GM18517 (cell line): ENCODE measurements at regions not wholly inside any gene's neighbourhood (a gene's known extent, or its start where the extent isn't known, plus 50 kb on each side); places are given as distances from the start of the nearest gene placed in this dataset.
"Not testable (repeated sequence)": the region's sequence is repeated elsewhere in the genome, so short reads cannot be mapped to it uniquely, and the experiment has no call there.

Experiments used
- ATAC-seq: cut with Tn5 transposase; IDR thresholded peaks from one replicate; pipeline ENCODE4 v1.9.1; 2021; ENCODE audit warnings: mild to moderate bottlenecking, moderate library complexity; ENCODE audit not compliant: unreplicated experiment

DNA sequence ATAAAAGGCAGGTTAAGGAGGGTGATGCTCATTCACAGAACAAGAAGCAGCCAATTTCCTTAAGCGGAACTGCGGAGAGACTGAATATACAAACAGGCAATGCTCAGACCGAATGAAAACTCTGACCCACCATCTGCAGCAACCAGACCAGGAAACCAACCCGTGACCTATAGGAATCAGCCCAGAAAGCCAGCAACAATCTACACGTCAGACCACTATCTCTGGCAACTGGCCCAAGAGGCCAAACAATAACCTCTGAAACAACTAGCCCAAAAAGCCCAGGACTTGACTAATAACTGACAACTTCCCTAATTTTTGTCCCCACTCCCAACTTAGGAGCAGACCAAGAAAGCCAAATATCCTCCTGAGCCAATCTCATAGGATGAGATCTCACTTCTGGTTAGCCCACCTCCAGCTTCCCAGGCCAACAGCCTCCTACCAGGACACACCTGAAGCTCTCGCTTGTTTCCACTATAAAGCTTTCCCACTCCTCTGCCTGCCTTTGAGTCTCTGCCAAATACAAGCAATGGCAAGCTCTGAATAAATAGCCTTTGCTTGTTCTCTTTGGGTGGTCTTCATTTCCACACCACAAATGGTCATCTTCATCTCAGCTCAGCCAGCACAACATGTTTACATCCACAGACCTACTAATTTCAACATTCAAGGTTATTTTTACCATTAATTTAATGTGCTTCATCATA lies 168.5 kb downstream of the HSD17B3 start:
- no peak for ATAC-seq

DNA sequence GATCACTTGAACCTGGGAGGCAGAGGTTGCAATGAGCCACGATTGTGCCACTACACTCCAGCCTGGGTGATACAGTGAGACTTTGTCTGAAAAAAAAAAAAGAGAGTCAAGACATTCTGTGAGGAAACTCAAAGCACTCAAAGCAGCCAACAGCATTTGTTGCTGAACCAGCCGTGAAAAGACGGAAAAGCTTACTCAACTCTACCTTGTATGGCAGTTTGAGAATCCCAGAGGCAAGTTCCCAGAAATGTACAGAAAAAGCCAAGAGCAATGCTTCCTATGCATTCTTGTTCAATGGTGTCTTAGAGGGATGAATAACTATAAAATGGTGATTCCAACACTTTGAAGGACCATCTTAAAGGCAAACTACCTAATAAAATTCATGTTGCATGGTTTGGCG lies 170.2 kb downstream of the HSD17B3 start:
- ATAC-seq, result no peak

DNA sequence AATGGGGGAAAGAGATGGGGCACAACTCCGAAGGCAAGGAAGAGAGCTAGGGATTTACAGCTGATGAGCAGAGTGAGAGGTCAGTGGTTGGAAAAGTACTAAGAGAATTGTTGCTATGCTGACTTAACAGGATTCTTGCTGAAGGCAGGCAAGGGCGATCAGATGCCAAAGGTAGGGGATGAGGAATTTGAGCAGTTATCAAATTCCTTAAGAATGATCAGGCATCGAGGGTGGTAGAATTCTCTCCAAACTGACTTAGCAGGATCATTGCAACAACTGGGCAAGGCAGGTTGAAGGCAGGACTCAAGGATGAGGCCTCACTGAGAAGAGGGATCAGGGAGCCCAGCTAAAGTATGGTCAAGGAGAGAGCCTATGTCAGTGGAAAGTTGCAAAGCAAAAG lies 171.0 kb downstream of the HSD17B3 start:
- no peak for ATAC-seq

DNA sequence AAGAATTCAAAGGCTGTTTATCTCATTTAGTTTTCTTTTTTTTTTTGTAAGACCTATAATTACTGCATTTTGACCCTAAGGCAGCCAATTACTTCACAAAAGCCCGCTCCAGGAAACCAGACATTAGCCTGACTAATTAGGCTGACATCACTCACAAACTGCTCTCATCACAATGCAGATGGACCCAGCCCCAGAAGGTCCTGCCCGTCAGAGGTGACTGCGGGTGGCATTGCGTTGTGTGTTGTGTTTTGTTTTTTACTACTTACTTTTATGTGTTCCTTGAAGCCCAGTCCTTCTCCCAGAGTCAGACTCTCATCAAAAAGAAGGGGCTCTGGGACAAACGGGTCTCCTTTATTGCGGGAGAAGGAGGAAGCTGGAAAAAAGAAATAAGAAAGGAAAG lies 172.2 kb downstream of the HSD17B3 start:
- ATAC-seq, result no peak

DNA sequence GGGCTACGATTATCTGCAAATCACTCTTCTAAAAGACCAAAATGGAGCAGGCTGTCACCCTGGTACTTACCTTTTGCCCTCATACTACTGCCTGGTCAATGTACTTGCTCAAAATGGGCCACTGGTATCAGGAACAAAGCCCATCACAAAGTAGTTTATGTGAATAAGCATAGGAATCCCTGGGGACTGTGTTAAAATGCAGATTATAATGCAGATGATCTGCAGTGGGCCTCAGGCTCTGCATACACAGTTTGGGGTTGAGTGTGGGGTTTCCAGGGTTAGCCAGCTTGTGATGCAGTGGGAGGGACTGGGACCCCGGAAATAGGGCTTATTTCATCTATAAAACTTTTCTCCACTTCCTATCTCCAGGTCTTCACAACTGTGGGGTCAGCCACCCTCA lies 173.1 kb downstream of the HSD17B3 start:
- ATAC-seq, result no peak

DNA sequence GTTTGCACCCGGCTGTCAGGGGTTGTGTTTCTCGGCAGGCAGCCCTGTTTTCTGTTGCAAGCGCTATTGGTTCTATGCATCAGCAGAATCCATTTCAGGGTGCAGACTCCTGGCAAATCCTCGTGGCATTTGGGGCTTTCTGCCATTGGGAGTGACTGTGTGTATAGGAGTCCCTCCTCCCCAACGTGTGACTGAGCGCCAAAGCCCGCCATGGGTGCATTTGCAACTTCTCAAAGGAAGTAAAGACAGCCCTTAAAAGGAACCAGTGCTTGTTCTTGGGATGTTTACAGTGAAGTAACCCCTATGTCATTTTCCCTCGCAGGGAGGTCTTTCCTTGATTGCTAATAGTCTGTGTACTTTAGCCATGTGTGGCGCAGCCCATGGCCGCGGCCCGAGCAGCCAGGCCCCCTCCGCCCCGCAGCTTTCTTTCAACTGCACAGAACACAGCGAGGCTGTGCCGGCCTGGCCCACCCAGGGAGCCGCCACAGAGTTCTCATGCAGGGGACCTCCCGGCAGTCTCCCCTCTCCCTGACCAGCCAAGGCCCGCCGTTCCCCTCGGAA lies 175.6 kb downstream of the HSD17B3 start:
- ATAC-seq, result no peak

DNA sequence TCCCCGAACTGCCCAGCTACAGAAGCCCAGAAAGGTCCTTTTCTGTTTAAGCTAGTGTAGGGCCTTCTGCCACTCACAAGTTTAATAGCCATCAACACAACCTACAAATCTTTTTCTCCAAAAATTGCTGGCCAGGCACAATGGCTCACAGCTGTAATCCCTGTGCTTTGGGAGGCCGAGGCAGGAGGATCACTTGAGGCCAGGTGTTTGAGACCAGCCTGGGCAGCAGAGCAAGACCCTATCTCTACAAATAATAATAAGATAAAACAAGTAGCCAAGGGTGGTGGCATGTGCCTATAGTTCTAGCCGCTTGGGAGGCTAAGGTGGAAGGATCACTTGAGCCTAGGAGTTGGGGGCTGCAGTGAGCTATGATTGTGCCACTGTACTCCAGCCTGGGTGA lies 176.4 kb downstream of the HSD17B3 start:
- ATAC-seq, result no peak

DNA sequence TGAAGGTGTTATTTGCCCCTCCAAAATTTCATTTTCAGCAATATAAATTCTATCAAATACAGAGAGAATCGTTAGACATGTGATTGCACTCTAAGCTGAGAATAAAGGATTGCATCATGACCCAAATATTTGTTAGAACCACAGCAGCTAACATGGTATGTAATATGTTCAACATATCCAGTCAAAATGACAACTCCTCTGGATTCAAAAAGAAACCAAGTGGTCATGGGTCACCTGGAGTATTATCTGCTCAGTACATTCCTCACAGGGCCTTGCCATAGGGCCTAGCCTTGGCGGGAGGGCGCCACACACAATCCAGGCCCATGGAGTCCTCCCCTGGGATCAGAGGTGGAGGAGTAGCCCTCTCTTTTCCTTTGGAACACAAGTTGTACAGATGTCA lies 179.2 kb downstream of the HSD17B3 start:
- no peak for ATAC-seq

DNA sequence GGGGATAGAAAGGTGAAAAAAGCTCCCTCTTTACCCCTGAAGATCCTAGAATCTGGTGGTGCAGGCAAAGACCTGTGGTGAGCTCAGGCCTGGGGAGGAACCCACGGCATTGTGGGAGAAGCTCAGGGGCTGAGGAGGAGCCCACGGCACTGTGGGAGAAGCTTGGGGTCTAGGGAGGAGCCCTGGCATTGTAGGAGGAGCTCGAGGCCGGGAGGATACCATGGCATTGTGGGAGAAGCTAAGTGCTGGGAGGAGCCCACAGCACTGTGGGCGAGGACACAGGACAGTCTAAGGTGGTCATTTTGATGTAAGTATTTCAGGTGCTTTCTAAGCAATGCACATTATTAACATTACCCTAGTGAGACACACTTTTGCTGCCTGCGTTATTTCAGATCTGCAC lies 179.7 kb downstream of the HSD17B3 start:
- no peak for ATAC-seq

DNA sequence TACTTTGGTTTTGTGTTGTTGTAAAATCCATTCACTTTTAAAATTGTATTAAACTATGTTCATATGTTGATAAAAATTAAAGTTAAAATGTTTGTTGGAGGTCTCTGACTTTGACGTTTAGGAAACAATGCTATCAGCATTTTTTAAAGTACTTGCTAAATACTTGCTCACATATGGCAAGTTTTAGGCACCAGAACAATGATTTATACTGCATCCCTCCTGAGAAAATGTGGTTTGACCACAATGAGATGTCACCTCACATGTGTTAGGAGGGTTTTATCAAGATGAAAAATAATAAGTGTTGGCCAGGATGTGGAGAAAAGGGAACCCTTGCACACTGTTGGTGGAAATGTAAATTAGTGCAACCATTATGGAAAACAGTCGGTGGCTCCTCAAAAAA lies 180.8 kb downstream of the HSD17B3 start:
- ATAC-seq, result no peak

DNA sequence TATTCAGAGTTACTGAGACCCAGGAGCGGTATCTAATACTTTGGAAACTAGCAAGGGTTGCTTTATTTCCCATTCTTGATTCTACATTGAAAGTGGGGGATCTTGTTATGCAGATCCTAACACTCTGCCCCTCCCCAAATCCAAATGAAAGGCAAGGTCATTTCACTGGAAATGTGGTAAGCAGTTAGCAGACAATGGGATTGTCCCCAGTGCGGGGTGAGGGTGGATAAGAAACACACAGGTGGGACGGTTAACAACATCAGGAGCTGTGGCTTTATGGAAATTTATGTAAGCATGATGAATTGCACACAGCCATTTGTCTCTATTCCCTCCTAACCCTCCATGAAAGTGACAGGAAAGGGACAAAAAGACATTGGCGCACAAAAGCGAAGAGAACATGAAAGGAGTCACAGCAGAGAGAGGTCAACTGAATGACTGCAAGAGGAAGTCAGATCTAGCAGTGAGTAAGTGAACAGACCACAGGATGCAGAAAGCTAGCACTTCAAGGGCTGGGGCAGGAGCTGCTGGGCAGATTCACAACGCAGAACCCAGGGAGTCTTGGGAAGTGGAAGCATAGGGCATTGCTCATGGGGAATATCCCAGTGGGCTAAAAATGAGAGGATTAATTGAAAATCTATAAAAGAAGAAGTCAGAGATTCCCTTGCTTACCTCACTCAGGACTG lies 184.4 kb downstream of the HSD17B3 start:
- no peak for ATAC-seq

DNA sequence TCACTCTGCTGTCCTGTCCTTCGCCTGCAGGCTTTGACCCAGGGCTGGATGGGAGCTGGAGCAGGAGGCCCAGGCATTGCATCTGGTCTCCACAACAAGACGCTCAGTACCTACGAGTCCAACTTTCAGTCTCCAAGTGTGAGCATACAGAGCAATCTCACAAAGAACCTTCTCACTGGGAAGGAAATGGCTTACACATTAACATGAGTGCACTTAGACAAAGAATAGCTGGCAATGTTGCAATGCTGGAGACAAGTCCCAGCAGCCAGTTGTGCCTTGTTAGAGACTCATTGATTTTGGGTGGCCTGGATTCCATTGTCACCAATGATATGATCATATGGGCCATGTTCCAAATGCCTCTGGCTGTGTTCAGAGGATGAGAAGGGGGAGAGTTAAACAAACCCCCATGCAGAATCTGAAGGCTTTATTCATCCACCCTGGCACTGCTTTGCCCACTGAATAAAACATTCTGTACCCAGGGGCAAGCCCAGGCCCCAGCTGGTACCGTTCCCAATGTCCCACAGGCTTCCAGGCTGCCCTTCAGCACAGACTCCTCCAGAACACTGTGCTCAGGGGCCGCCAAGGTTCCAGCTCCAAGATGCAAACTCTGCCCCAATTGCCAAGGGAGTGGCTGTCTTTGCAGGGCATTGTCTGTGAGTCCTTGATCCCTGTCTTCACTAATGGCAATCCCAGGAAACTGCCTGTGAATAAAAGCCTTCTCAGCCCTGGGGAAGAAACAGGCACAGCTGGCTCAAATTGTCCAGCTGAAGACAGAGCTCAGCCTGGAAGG lies 185.5 kb downstream of the HSD17B3 start:
- no peak for ATAC-seq

DNA sequence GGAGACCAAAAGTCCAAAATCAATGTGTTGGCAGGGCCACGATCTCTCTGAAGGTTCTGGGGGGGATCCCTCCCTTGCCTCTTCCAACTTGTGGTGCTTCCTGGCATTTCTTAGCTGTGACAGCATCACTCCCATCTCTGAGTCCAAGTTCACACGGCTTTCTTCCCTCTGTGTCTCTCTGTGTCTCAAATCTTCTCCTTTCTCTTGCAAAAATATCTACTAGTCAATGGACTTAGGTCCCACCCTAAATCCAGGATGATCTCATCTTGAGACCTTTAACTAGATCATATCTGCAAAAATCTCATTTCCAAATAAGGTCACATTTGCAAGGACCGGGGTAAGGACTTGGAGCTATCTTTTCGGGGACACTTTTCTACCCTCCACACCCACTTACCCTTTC lies 186.1 kb downstream of the HSD17B3 start:
- no peak for ATAC-seq

DNA sequence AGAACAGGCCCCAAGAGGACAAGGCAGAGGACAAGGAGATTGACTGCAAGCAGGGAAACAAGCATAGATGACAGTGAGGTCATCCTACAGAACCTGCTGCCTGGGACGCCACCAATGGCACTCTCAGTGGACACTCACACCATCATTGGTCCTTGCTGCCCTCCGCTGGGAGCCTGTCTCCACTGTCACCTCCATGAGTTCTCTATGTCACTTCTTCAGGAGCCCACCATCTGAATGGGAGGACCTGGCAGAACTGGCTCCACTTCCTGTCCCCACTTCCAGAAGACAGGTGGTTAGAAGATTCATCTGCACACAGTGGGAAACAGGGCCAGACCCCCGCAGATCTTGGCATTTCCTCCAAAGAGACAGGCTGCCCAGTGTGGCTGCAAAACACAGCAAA lies 188.9 kb downstream of the HSD17B3 start:
- no peak for ATAC-seq

DNA sequence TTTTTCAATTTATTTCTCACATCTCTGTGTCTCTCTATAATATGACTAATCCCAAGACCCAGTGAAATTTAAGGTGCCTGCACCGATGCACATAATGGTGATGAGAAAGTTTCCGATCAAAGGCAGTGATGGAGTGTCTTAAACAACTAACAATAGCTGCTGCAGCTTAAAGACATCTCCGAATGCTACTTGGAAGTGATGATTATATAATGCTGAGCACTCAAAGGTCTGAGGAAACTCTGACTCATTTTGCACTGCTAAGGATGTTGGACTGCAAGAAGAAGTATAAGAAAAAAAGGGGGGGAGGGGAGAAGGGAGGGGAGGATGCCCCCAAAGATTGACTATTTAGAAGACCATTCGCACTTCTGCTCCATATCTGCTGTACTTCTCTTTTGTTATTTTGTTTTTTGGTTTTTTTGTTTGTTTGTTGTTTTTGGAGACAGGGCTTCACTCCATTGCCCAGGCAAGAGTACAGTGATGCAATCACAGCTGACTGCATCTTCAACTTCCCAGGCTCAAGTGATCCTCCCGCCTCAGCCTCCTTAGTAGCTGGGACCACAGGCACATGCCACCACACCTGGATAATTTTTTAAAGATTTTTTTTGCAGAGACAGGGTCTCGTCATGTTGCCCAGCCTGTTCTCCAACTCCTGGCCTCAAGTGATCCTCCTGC lies 192.2 kb downstream of the HSD17B3 start:
- no peak for ATAC-seq

DNA sequence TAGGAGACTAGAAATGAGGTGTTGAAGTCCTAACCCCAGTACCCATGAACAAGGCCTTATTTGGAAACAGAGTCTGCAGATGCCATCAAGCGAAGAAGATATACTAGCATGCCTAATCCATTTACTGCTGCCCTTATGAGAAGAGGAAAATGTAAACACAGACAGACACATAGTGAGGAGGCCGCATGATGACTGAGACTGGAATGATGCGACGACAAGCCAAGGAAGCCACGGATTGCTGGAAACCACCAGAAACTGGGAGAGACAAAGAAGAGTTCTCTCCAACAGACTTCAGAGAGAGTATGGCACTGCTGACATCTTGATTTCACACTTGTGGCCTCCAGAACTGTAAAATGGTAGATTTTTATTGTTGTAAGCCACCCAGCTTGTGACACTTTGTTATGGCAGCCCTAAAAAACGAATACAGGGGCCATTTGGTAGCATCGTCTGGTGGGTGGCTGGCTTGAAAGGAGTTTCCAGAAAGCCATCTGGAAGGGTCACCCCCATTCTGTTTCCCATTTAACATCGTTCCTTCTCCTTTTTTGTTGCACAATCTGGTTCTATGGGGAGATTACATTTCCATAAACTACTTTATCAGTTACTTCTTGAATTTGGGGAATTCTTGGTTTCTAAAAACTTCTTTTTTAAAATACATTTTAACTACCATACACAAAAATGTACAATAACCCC lies 193.1 kb downstream of the HSD17B3 start:
- ATAC-seq, result no peak

DNA sequence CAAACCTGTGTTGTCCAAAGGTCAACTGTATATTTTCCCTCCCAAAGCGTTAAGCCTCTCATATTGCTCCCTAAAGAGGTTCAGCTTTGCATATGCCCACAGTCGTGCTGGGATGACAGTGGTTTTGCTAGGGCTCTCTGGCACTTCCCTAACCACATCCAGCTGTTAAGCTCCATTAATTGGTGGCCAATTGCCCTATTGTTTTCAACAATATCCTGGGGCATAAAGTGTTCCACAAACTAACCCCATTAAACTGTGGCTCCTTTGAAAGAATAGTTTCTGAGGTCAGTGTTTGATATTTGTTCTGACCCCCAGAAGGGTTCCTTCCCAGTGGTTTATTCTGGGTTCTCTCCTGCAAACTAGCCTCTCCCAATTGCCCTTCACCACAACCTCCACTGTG lies 194.5 kb downstream of the HSD17B3 start:
- no peak for ATAC-seq

DNA sequence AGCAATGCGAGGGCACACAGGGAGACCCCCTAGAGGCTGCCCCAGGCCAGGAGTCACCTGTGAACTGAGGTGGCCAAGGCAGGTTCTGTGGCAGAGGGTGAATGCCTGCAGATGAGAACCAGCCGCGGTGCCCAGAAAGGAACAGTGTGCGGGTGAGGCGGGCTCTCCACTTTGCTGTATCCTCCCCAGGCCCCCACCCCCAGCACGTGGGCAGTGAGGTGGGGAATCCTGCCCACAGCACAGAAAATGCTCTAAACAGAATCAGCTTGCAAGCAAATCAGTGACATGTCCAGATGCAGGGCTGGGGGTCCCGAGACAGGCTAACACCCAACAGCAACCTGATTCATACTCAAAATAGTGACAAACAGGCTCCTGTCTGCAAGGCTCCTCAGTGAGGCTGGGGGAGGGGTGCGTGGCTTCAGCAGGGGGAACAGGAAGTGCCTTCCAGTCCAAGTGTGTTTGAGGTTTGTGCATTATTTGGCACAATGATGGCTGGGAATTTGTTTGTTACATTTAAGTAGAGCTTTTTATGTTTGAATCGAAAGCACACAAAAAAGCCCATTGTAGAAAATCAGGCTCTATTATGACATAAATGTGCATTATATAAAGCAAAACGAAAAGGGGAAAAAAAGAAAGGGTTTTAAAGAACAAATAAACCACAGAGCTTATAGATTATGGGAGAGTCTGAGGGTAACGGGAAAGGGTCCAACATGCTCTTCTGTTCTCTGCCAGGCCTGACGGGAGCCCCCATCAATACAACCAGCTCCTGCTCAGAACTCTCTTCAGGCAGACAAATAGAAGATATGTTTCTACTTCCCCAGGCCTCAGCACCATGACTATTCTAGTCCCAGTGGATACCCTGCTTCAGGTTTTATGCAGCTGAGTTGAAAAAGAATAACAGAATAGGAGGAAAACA lies 201.3 kb downstream of the HSD17B3 start:
- no peak for ATAC-seq

DNA sequence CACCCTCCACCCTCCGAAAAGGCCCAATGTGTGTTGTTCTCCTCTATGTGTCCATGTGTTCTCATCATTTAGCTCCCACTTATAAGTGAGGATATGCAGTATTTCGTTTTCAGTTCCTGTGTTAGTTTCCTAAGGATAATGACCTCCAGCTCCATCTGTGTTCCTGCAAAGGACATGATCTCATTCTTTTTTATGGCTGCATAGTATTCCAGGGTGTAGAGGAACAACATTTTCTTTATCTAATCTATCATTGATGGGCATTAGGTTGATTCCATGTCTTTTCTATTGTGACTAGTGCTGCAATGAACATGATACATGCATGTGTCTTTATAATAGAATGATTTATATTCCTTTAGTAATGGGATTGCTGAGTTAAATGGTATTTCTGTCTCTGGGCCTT lies 211.3 kb downstream of the HSD17B3 start:
- not testable (repeated sequence) for ATAC-seq
